OCI-LY7 (cell line): ENCODE measurements at regions not wholly inside any gene's neighbourhood (a gene's known extent, or its start where the extent isn't known, plus 50 kb on each side); places are given as distances from the start of the nearest gene placed in this dataset.

Source experiments
- BruUV-seq: library from RNA; stranded (reverse); fragments of 400-500 nt; replicated peaks from 2 replicates; lab custom pipeline; 2021; lab: Mats Ljungman, UMichigan
- CTCF ChIA-PET: fragments of 300-600 bp; sonication (Branson Sonifier 250); formaldehyde crosslinking; loops from one replicate; lab custom pipeline; 2022; ENCODE audit warnings: antibody characterized with exemption; ENCODE audit not compliant: unreplicated experiment; lab: Charles Lee
- POLR2A ChIA-PET: fragments of 300-600 bp; sonication (Branson Sonifier 250); formaldehyde crosslinking; loops from one replicate; lab custom pipeline; 2022; ENCODE audit warnings: antibody characterized with exemption; lab: Charles Lee
- DNase-seq: peaks from one replicate; pipeline ENCODE4 v3.0.0-alpha.2; 2015; ENCODE audit warnings: low spot score
- H2AFZ ChIP-seq: fragments of 200-600 bp; sonication (generic), shearing (Covaris generic); 2 replicates; pipeline ENCODE4 v1.6.1; 2014; ENCODE audit warnings: mild to moderate bottlenecking, antibody characterized with exemption, low read length, moderate library complexity
- H3K27ac ChIP-seq: fragments of 200-600 bp; sonication (generic); 2 replicates; pipeline ENCODE4 v1.5.1; 2014; ENCODE audit warnings: mixed run types, low read depth, mild to moderate bottlenecking, moderate library complexity, low read length, inconsistent platforms; ENCODE audit not compliant: poor library complexity, severe bottlenecking
- H3K36me3 ChIP-seq: fragments of 200-600 bp; sonication (generic); 2 replicates; pipeline ENCODE4 v1.6.1; 2014; ENCODE audit warnings: mild to moderate bottlenecking, antibody characterized with exemption, low read length, moderate library complexity, mixed read lengths; ENCODE audit not compliant: insufficient read depth
- H3K4me1 ChIP-seq: fragments of 200-600 bp; sonication (generic); 2 replicates; pipeline ENCODE4 v1.5.1; 2014; ENCODE audit warnings: mild to moderate bottlenecking, low read length; ENCODE audit not compliant: insufficient read depth, poor library complexity, severe bottlenecking
- H3K4me2 ChIP-seq: fragments of 200-600 bp; sonication (generic); 2 replicates; pipeline ENCODE4 v1.6.1; 2014; ENCODE audit warnings: mild to moderate bottlenecking, low read length
- H3K4me3 ChIP-seq: fragments of 200-600 bp; sonication (generic); 2 replicates; pipeline ENCODE4 v1.5.1; 2014; ENCODE audit warnings: mild to moderate bottlenecking, low read depth, low read length; ENCODE audit not compliant: poor library complexity, severe bottlenecking
- H3K79me2 ChIP-seq: fragments of 200-600 bp; sonication (generic); 2 replicates; pipeline ENCODE4 v1.6.1; 2016; ENCODE audit warnings: low read depth, mild to moderate bottlenecking, low read length, moderate library complexity, mixed read lengths; ENCODE audit not compliant: insufficient read depth
- H3K9me2 ChIP-seq: fragments of 200-600 bp; sonication (generic); 2 replicates; pipeline ENCODE4 v1.6.1; 2016; ENCODE audit warnings: mild to moderate bottlenecking, low read length, mixed read lengths; ENCODE audit not compliant: insufficient read depth
- H3K9me3 ChIP-seq: fragments of 200-600 bp; sonication (generic); 2 replicates; pipeline ENCODE4 v1.6.1; 2014; ENCODE audit warnings: mild to moderate bottlenecking, mixed run types, low read length, mixed read lengths
- H4K20me1 ChIP-seq: fragments of 200-600 bp; sonication (generic); 2 replicates; pipeline ENCODE4 v1.6.1; 2014; ENCODE audit warnings: mild to moderate bottlenecking, antibody characterized with exemption, low read length, moderate library complexity, mixed read lengths; ENCODE audit not compliant: insufficient read depth
- EZH2phosphoT487 ChIP-seq: fragments of 200-600 bp; sonication (generic); IDR thresholded peaks from 2 replicates; pipeline ENCODE4 v1.6.1; 2018; ENCODE audit warnings: low read depth, borderline replicate concordance, mild to moderate bottlenecking, mixed run types, antibody characterized with exemption, low read length, moderate library complexity, mixed read lengths
- intact Hi-C: fragments of 100-400 bp; cut with micrococcal nuclease; formaldehyde crosslinking; loops from one replicate; pipeline ENCODE4 v1.10.0; 2022; ENCODE audit not compliant: unreplicated experiment
- TF ChIP-seq, protein P1 (sequence below): fragments of 200-600 bp; sonication (generic); conservative IDR thresholded peaks from 2 replicates; pipeline ENCODE4 v1.5.1; 2014; ENCODE audit warnings: mild to moderate bottlenecking, antibody characterized with exemption, low read length, moderate library complexity, mixed read lengths

DNA sequence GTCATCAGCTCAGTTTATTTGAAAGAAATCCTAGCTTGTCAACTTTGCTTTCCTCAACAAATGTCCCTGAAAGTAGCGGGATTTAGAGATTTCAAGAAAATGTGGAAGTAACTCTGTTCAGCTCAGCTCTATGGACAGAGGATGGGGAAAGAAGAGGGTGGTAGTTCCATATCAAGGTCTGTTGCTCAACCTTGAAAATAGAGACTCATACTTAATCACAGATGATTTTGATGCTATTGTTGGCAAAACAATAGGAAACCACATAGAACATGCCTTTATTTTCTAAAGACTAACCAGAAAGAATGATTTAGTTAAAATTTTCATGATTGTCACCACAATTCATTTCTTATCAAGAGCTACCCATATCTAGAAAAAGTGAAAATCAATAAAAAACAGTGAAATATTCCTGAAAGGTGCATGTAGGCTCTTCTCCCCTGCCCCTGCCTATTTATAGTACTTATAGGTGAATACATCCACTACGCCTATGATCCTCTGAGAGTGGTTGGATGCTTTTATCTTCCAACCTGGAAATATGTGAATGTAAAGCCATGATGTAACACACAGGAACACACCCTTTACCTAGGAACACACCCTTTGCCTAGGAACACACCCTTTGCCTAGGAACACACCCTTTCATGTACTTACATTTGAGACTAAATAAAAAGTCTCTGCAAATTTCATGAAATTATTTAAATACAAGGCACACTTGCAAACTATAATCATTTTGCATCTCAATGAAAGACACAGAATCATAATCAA is 65.8 kb downstream of the ETAA1 start:
- BruUV-seq: no TSS peak
- ChIA-PET CTCF (no interaction called here), POLR2A (no interaction called here)
- no peaks in the 10 kb centered on the region for H3K79me2 ChIP-seq
- TF ChIP-seq, protein P1, sequence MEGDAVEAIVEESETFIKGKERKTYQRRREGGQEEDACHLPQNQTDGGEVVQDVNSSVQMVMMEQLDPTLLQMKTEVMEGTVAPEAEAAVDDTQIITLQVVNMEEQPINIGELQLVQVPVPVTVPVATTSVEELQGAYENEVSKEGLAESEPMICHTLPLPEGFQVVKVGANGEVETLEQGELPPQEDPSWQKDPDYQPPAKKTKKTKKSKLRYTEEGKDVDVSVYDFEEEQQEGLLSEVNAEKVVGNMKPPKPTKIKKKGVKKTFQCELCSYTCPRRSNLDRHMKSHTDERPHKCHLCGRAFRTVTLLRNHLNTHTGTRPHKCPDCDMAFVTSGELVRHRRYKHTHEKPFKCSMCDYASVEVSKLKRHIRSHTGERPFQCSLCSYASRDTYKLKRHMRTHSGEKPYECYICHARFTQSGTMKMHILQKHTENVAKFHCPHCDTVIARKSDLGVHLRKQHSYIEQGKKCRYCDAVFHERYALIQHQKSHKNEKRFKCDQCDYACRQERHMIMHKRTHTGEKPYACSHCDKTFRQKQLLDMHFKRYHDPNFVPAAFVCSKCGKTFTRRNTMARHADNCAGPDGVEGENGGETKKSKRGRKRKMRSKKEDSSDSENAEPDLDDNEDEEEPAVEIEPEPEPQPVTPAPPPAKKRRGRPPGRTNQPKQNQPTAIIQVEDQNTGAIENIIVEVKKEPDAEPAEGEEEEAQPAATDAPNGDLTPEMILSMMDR: no peak
- TF ChIP-seq EZH2phosphoT487: no peak
- H2AFZ ChIP-seq: no peak overlapping the region
- no peak overlapping the region for H3K4me3 ChIP-seq
- intact Hi-C loops: no loop called here
- no peak for DNase-seq
- no peaks in the 10 kb centered on the region for H4K20me1 ChIP-seq
- no peaks in the 10 kb centered on the region for H3K36me3 ChIP-seq
- no peak overlapping the region for H3K27ac ChIP-seq
- no peaks in the 10 kb centered on the region for H3K4me1 ChIP-seq
- no peaks in the 10 kb centered on the region for H3K9me3 ChIP-seq
- no peak overlapping the region for H3K4me2 ChIP-seq
- no peaks in the 10 kb centered on the region for H3K9me2 ChIP-seq

- H3K4me2 ChIP-seq: no peak overlapping the region
- no peaks in the 10 kb centered on the region for H3K79me2 ChIP-seq
- no peaks in the 10 kb centered on the region for H4K20me1 ChIP-seq
- CTCF ChIA-PET: no interaction called here
- H3K27ac ChIP-seq: no peak overlapping the region
- no peak for DNase-seq
- H3K36me3 ChIP-seq: no peaks in the 10 kb centered on the region
- no peaks in the 10 kb centered on the region for H3K9me2 ChIP-seq
- H3K9me3 ChIP-seq: no peaks in the 10 kb centered on the region
- no peak overlapping the region for H2AFZ ChIP-seq
- intact Hi-C loops: no loop called here
- POLR2A ChIA-PET: no interaction called here
- no peaks in the 10 kb centered on the region for H3K4me1 ChIP-seq
- no peak overlapping the region for H3K4me3 ChIP-seq
- BruUV-seq: no TSS peak
- no peak for TF ChIP-seq EZH2phosphoT487
- TF ChIP-seq, protein P1: no peak
These were observed 66.7 kb downstream of the ETAA1 start for GRCh38 chr2:67463810-67464209.

GRCh38 chr2:67465623-67466022 is 68.5 kb downstream of the ETAA1 start:
- TF ChIP-seq, protein P1: no peak
- TF ChIP-seq EZH2phosphoT487: no peak
- Histone ChIP-seq H4K20me1 (no peaks in the 10 kb centered on the region), H3K79me2 (no peaks in the 10 kb centered on the region), H3K9me3 (no peaks in the 10 kb centered on the region), H3K4me3 (no peak overlapping the region), H3K27ac (no peak overlapping the region), H3K4me2 (no peak overlapping the region), H3K4me1 (no peaks in the 10 kb centered on the region), H3K36me3 (no peaks in the 10 kb centered on the region), H3K9me2 (no peaks in the 10 kb centered on the region), H2AFZ (no peak overlapping the region)
- ChIA-PET POLR2A (interaction anchor here (0.6 kb wide), 1 partner anchor 8 kb away, joined by 4 read pairs; no protein-coding TSS in a partner anchor), CTCF (no interaction called here)
- intact Hi-C loops: no loop called here
- DNase-seq: no peak
- BruUV-seq: no TSS peak
